ENCODE measurements at regions not wholly inside any gene's neighbourhood (a gene's known extent, or its start where the extent isn't known, plus 50 kb on each side); places are given as distances from the start of the nearest gene placed in this dataset.

GRCh38 chr12:22858849-22859570, 234.0 kb downstream of the ETNK1 start:
- no peak for DNase-seq
- Histone ChIP-seq H3K27me3 (peaks cover 0 to 3% (median 0%) of the 10 kb centered on the region in 4 donors), H3K9me3 (no peaks in the 10 kb centered on the region), H3K4me1 (no peaks in the 10 kb centered on the region), H3K27ac (no peak overlapping the region), H3K36me3 (no peaks in the 10 kb centered on the region), H3K4me3 (no peak overlapping the region)
- intact Hi-C loops (cut with DNase I) = loop anchor here (10.0 kb wide), 1 partner anchor 196 kb away; no protein-coding TSS in a partner anchor
- TF ChIP-seq POLR2A (IDR thresholded peaks at IDR 0.05) = no peak
- TF ChIP-seq CTCF (IDR thresholded peaks at IDR 0.05) = no peak
- WGBS, 2 donors = 55 to 59% methylated on average over 9 of the region's 9 CpGs

GRCh38 chr12:22860926-22861325, 236.0 kb downstream of the ETNK1 start:
- no peaks in the 10 kb centered on the region for H3K4me1 ChIP-seq
- no peak overlapping the region for H3K27ac ChIP-seq
- no peaks in the 10 kb centered on the region for H3K36me3 ChIP-seq
- intact Hi-C loops (cut with DNase I) = no loop called here
- peaks cover 0 to 3% (median 0%) of the 10 kb centered on the region in 4 donors for H3K27me3 ChIP-seq
- TF ChIP-seq CTCF (IDR thresholded peaks at IDR 0.05) = no peak
- H3K9me3 ChIP-seq = no peaks in the 10 kb centered on the region
- H3K4me3 ChIP-seq = no peak overlapping the region
- 59 to 67% methylated on average over 3 of the region's 3 CpGs for WGBS, 2 donors
- no peak for DNase-seq

- Histone ChIP-seq H3K9me3 (no peaks in the 10 kb centered on the region), H3K4me1 (no peaks in the 10 kb centered on the region), H3K4me3 (no peak overlapping the region), H3K27ac (no peak overlapping the region), H3K36me3 (no peaks in the 10 kb centered on the region), H3K27me3 (no peaks in the 10 kb centered on the region)
- TF ChIP-seq POLR2A (IDR thresholded peaks at IDR 0.05) (no peak), CTCF (IDR thresholded peaks at IDR 0.05) (no peak)
- intact Hi-C loops (cut with DNase I) = no loop called here
- 86 to 97% methylated on average over 6 of the region's 6 CpGs for WGBS, 2 donors
- no peak for DNase-seq
These were observed 240.9 kb downstream of the ETNK1 start for GRCh38 chr12:22865822-22866221.

GRCh38 chr12:22866406-22866805, 241.4 kb downstream of the ETNK1 start:
- WGBS, 2 donors = 25 to 50% methylated on average over 1 of the region's 1 CpG
- no peaks in the 10 kb centered on the region for H3K4me1 ChIP-seq
- intact Hi-C loops (cut with DNase I) = no loop called here

More at GRCh38 chr12:22866406-22866805, 241.4 kb downstream of the ETNK1 start:
- no peak for DNase-seq
- no peak for TF ChIP-seq CTCF (IDR thresholded peaks at IDR 0.05)
- no peak for TF ChIP-seq POLR2A (IDR thresholded peaks at IDR 0.05)
- Histone ChIP-seq H3K36me3 (no peaks in the 10 kb centered on the region), H3K27me3 (no peaks in the 10 kb centered on the region), H3K4me3 (no peak overlapping the region), H3K9me3 (no peaks in the 10 kb centered on the region), H3K27ac (no peak overlapping the region)
